Gastrocnemius medialis (tissue), 4 donors: ENCODE measurements at regions not wholly inside any gene's neighbourhood (a gene's known extent, or its start where the extent isn't known, plus 50 kb on each side); places are given as distances from the start of the nearest gene placed in this dataset.

Experiments
- ATAC-seq, 2 donors: fragments of 150-250 bp; one replicate each; pipeline ENCODE4 v1.9.1; 2016
- DNase-seq, 2 donors: peaks; one replicate each; pipeline ENCODE4 v3.0.0-alpha.2; 2019
- H3K27ac ChIP-seq, 4 donors: fragments of 200-600 bp; sonication (generic); 1 replicate in 1 of 4; 2 replicates in 3 of 4; pipeline ENCODE4 v1.5.1; 2016 to 2018; ENCODE audit warnings: mild to moderate bottlenecking in 2 of 4, moderate library complexity in 1 of 4
- H3K27me3 ChIP-seq, 3 donors: fragments of 200-600 bp; sonication (generic) in 2 of 3; 1 replicate in 1 of 3; 2 replicates in 2 of 3; pipeline versions ENCODE4 v1.5.1 to v1.6.0; 2016 to 2019; ENCODE audit warnings: mild to moderate bottlenecking in 1 of 3, moderate library complexity in 1 of 3
- H3K36me3 ChIP-seq, 2 donors: fragments of 200-600 bp; sonication (generic) in 1 of 2; one replicate each; pipeline ENCODE4 v1.5.1; 2017 to 2018
- H3K4me1 ChIP-seq, 2 donors: fragments of 200-600 bp; sonication (generic) in 1 of 2; one replicate each; pipeline ENCODE4 v1.5.1; 2016 to 2017; ENCODE audit warnings: mild to moderate bottlenecking in 2 of 2
- H3K4me3 ChIP-seq, 4 donors: fragments of 200-600 bp; sonication (generic) in 3 of 4; 1 replicate in 1 of 4; 2 replicates in 3 of 4; pipeline ENCODE4 v1.5.1; 2016 to 2019; ENCODE audit warnings: mild to moderate bottlenecking in 2 of 4
- H3K9me3 ChIP-seq, 3 donors: fragments of 200-600 bp; sonication (generic) in 2 of 3; 1 replicate in 1 of 3; 2 replicates in 2 of 3; pipeline ENCODE4 v1.5.1; 2016 to 2019
- POLR2A ChIP-seq, 2 donors: fragments of 450-650 bp; IDR thresholded peaks; one replicate each; pipeline ENCODE4 v1.6.1; 2017; ENCODE audit warnings: antibody characterized with exemption in 2 of 2, mild to moderate bottlenecking in 2 of 2, moderate library complexity in 2 of 2
- in situ Hi-C, 4 donors: fragments of 200-750 bp; cut with MboI; loops; one replicate each; pipeline versions ENCODE4 v1.15.0 to v1.8.0; 2017; ENCODE audit warnings: low sequenced_read_pairs in 4 of 4
- intact Hi-C: fragments of 100-400 bp; cut with DNase I; formaldehyde crosslinking; loops from one replicate; pipeline ENCODE4 v1.15.1; 2023; ENCODE audit warnings: low total_unique reads
- TF ChIP-seq, protein P1 (sequence below), 5 experiments: fragments of 450-650 bp in 3 of 5; fragments of 200-600 bp in 2 of 5; sonication (generic) in 2 of 5; IDR thresholded peaks in 4 of 5; conservative IDR thresholded peaks in 1 of 5; 1 replicate in 4 of 5; 2 replicates in 1 of 5; pipeline ENCODE4 v1.5.1; 2016 to 2019; ENCODE audit warnings: antibody characterized with exemption in 5 of 5, mild to moderate bottlenecking in 3 of 5, moderate library complexity in 3 of 5

DNA sequence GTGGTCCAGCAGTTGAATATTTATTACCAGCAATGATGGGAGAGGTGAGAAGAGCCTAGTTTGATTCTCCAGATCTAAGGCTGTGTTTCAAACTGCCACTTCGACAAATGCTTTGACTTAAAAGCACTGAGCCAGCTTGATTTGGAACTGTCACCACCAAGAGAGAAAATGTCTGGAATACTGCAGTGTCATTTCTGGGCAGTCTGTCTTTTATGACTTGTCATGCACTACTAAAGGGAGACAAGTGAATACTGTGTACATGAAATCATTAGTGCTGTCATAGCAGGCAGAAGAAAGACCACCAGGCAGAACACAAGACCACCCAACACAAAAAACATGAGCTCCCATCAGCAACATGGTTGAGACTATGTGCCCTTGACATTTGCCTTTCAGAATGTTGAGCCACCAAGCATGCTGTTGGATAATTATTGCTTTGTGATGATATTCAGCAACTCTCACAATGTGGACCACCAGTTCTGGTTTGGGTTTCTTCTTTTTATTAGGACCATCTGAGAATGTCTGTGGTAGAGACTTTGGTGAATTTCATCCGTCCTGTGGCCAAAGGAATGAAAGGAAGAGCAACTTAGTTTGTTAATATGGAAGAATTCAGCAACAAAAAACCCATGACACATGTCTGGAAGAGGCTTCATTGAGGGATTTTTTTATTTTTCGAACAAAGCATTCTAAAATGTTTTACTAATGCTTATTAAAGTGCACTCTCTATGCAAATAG is 125.8 kb downstream of the NTMT2 start:
- Histone ChIP-seq H3K4me3 (no peak overlapping the region), H3K27ac (no peak overlapping the region), H3K36me3 (no peaks in the 10 kb centered on the region), H3K27me3 (no peaks in the 10 kb centered on the region), H3K9me3 (no peaks in the 10 kb centered on the region), H3K4me1 (no peaks in the 10 kb centered on the region)
- DNase-seq = no peak
- TF ChIP-seq, protein P1, sequence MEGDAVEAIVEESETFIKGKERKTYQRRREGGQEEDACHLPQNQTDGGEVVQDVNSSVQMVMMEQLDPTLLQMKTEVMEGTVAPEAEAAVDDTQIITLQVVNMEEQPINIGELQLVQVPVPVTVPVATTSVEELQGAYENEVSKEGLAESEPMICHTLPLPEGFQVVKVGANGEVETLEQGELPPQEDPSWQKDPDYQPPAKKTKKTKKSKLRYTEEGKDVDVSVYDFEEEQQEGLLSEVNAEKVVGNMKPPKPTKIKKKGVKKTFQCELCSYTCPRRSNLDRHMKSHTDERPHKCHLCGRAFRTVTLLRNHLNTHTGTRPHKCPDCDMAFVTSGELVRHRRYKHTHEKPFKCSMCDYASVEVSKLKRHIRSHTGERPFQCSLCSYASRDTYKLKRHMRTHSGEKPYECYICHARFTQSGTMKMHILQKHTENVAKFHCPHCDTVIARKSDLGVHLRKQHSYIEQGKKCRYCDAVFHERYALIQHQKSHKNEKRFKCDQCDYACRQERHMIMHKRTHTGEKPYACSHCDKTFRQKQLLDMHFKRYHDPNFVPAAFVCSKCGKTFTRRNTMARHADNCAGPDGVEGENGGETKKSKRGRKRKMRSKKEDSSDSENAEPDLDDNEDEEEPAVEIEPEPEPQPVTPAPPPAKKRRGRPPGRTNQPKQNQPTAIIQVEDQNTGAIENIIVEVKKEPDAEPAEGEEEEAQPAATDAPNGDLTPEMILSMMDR (IDR thresholded peaks at IDR 0.05 in 4 of 5, conservative IDR thresholded peaks at IDR 0.05 in 1 of 5) = no peak
- no peak for TF ChIP-seq POLR2A (IDR thresholded peaks at IDR 0.05)
- ATAC-seq = no peak
- intact Hi-C loops (no loop called here), in situ Hi-C loops (no loop called here)

DNA sequence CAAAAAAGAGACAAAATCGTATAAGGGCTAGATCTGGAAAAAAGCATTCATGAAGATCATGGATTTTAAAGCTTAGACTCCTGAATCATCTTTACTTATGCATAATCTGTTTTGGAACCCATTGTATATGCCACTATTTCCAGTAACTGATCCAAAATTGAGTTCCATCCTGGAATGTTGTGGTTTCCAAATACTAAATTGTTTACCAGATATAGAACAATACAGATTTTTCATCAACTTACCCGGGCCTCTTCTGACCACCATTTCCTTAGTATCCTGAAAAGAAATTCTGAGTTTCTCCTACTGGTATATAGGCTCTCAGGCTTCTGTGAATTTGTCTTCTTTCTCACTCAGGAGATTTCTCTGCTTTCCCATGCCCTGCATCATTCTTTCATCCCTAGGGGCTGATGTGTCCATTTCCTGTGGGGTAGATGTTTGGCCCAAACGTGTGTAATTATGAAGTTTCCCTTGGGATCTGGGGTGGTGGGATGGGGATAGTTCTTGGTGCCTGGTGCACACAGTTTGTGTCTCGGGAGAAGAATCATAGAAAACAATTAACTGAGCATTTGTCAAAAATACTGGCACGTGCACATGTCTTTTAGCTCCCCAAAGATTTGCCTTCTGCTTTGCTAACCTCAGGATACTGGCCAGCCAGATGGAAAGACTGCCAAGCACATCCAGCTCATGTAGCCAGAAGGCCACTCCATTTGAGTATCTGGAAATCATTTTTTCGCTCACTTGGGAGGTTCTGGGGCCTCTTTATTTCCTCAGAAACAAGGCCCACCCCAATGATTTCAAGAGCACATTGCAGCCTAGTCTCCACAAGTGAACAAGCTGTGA is 127.8 kb downstream of the NTMT2 start:
- Histone ChIP-seq H3K27ac (peak overlapping the region in 2 of 4 donors; percentile 27 to 31), H3K4me3 (no peak overlapping the region), H3K27me3 (no peaks in the 10 kb centered on the region), H3K4me1 (no peaks in the 10 kb centered on the region), H3K9me3 (no peaks in the 10 kb centered on the region), H3K36me3 (no peaks in the 10 kb centered on the region)
- TF ChIP-seq, protein P1 (IDR thresholded peaks at IDR 0.05 in 4 of 5, conservative IDR thresholded peaks at IDR 0.05 in 1 of 5) = no peak
- no peak for TF ChIP-seq POLR2A (IDR thresholded peaks at IDR 0.05)
- intact Hi-C loops = no loop called here
- DNase-seq (peak; percentile 22 to 52), ATAC-seq (peak; percentile 62 to 83)
- in situ Hi-C loops = no loop called here

DNA sequence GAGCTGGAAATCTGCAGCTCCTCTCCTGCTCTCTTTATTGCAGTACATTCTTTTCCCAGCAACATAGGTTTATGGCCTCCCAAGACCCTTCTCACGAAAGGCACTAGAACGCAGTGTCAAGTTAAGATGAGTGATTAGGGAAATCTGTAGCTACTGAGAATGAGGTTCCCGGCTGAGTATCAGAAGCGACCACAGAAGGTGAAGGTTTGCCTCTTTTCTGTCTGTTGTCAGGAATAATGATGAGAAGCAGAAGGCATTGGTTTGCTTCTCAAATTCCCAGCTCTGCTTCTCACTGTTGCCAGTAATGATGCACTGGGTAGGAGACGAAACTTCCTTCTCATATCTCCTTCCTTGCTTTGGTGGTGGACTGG is 128.4 kb downstream of the NTMT2 start:
- Histone ChIP-seq H3K27ac (peak overlapping the region in 2 of 4 donors; percentile 26 to 31), H3K4me3 (no peak overlapping the region), H3K27me3 (no peaks in the 10 kb centered on the region), H3K36me3 (no peaks in the 10 kb centered on the region), H3K9me3 (no peaks in the 10 kb centered on the region), H3K4me1 (no peaks in the 10 kb centered on the region)
- in situ Hi-C loops (no loop called here), intact Hi-C loops (no loop called here)
- ATAC-seq = no peak
- TF ChIP-seq, protein P1 (IDR thresholded peaks at IDR 0.05 in 4 of 5, conservative IDR thresholded peaks at IDR 0.05 in 1 of 5) = no peak
- no peak for TF ChIP-seq POLR2A (IDR thresholded peaks at IDR 0.05)
- DNase-seq = no peak

DNA sequence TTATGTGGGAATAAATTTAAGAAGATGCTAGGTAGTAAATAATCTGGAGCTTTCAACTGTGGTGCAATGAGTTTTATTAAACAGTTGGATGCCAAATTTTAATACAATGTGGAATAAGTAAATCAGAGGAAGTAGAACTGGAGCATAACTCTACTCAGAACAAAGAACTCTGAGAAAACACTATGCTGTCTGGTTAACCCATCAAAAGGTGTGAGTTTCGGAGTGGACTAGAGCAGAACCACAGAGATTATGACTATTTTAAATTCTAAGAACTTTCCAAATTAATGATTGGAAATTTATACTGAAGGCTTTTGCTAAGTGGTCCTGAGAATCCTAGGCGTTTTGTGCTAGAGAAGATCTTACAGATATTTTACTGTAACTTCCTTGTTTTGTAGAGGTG is 132.2 kb downstream of the NTMT2 start:
- H3K4me3 ChIP-seq = no peak overlapping the region
- no peaks in the 10 kb centered on the region for H3K36me3 ChIP-seq
- in situ Hi-C loops (no loop called here), intact Hi-C loops (no loop called here)
- TF ChIP-seq, protein P1 (IDR thresholded peaks at IDR 0.05 in 4 of 5, conservative IDR thresholded peaks at IDR 0.05 in 1 of 5) = no peak
- no peak for TF ChIP-seq POLR2A (IDR thresholded peaks at IDR 0.05)
- no peaks in the 10 kb centered on the region for H3K27me3 ChIP-seq
- ATAC-seq (no peak), DNase-seq (no peak)
- H3K4me1 ChIP-seq = no peaks in the 10 kb centered on the region
- no peak overlapping the region for H3K27ac ChIP-seq
- H3K9me3 ChIP-seq = no peaks in the 10 kb centered on the region
